LNCaP clone FGC (cell line): ENCODE measurements at regions not wholly inside any gene's neighbourhood (a gene's known extent, or its start where the extent isn't known, plus 50 kb on each side); places are given as distances from the start of the nearest gene placed in this dataset.

Experiments
- DNase-seq: peaks from one replicate; pipeline ENCODE4 v3.0.0-alpha.2; 2011; ENCODE audit warnings: low read depth
- H3K4me3 ChIP-seq: 2 replicates; pipeline ENCODE4 v1.5.1; 2011; ENCODE audit warnings: mild to moderate bottlenecking, low read depth, low read length, control low read depth
- TF ChIP-seq, protein P1 (sequence below): IDR thresholded peaks from 2 replicates; pipeline ENCODE4 v1.5.1; 2012; ENCODE audit warnings: mild to moderate bottlenecking; ENCODE audit not compliant: control insufficient read depth, insufficient read depth; ENCODE audit errors: extremely low read depth

DNA sequence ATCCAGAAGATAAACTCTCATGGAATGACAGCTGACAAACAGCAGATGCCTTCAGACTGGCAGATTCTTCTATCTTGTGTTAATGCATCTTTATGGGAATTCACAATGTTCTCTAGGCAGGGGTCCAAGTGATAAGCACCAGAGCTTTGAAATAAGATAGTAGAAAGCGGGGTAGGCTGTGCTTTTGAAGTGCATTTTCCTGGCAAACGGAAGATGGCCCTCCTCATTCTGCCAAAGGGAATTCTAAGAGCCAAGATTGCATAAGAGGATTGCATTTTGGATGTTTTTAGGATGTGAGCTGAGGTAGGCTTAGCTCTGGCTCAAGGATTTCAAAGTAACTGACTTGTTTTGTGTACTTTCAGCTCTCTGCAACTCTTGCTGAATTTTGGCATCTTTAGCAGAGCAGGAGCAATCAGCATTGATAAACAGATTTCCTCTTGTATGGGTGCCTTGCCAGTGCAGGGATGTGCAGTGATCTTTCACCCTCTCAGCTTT, 298.5 kb upstream of the KLF6 start:
- TF ChIP-seq, protein P1, sequence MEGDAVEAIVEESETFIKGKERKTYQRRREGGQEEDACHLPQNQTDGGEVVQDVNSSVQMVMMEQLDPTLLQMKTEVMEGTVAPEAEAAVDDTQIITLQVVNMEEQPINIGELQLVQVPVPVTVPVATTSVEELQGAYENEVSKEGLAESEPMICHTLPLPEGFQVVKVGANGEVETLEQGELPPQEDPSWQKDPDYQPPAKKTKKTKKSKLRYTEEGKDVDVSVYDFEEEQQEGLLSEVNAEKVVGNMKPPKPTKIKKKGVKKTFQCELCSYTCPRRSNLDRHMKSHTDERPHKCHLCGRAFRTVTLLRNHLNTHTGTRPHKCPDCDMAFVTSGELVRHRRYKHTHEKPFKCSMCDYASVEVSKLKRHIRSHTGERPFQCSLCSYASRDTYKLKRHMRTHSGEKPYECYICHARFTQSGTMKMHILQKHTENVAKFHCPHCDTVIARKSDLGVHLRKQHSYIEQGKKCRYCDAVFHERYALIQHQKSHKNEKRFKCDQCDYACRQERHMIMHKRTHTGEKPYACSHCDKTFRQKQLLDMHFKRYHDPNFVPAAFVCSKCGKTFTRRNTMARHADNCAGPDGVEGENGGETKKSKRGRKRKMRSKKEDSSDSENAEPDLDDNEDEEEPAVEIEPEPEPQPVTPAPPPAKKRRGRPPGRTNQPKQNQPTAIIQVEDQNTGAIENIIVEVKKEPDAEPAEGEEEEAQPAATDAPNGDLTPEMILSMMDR = no peak
- DNase-seq = no peak

DNA sequence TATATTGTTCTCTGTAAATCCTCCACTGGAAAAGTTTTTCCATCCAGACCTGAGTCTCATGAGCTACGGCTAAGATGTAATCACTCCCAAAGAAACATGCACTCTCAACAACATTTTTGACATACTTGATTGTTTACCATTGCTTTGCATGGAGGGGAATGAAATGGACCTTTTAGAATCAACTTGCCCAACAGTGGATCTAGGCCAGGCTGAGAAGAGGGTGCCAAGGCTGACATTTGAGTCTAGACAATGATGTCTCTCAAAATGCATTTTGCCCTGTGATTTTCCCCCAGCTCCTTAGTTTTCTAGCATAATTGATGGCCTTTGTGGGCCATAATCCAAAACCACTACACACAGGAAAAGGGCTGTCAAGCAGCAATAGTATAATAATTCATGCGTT, 297.9 kb upstream of the KLF6 start:
- TF ChIP-seq, protein P1 = no peak
- no peak overlapping the region for H3K4me3 ChIP-seq
- DNase-seq = no peak

More for the DNA sequence above, 298.5 kb upstream of the KLF6 start:
- no peak overlapping the region for H3K4me3 ChIP-seq

GRCh38 chr10:4081685-4082111, 296.7 kb upstream of the KLF6 start:
- TF ChIP-seq, protein P1 = no peak
- no peak overlapping the region for H3K4me3 ChIP-seq
- DNase-seq = no peak

DNA sequence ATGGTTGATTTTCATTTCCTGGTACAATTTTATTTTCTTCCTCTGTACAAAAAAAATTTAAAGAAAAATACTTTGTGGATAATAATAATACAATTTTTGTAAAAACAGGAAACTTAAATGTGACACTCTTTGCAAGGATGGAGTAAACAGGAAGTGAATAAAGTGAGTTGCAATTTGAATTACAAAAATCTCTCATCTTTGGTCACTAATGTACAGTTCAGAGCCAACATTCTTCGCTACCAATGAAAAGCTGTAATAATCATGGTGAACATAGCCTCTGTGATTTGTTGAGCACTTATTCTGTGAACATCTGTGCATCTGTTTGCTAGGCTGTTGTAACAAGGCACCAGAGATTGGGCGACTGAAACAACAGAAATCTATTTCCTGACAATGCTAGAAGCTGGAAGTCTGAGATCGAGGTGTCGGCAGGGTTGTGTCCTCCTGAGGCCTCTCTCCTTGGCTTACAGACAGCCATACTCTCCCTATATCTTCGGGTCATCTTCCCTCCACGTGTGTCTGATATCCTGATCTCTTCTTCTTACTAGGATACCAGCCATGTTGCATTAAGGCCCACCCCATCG, 295.3 kb upstream of the KLF6 start:
- TF ChIP-seq, protein P1 = no peak
- no peak for DNase-seq
- H3K4me3 ChIP-seq = no peak overlapping the region

DNA sequence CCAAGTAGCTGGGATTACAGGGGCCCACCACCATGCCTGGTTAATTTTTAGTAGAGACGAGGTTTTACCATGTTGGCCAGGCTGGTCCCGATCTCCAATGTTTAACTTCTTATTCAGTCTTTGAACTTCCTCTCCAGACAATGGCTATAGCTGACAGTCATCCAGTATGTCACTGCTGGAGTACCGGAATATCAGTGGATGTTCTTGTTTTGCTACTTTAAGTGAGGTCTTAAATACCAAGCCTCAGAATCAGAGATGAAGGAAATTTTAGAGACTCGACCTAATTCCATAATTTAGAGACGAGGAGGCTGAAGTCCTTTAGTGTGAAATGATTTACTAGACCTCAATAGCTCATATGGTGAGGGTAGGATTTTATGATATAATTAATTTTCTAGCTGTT, 294.8 kb upstream of the KLF6 start:
- TF ChIP-seq, protein P1 = no peak
- no peak overlapping the region for H3K4me3 ChIP-seq
- DNase-seq = no peak

- no peak overlapping the region for H3K4me3 ChIP-seq
- DNase-seq = no peak
- TF ChIP-seq, protein P1 = no peak
These were observed 292.8 kb upstream of the KLF6 start for GRCh38 chr10:4077804-4078203.

DNA sequence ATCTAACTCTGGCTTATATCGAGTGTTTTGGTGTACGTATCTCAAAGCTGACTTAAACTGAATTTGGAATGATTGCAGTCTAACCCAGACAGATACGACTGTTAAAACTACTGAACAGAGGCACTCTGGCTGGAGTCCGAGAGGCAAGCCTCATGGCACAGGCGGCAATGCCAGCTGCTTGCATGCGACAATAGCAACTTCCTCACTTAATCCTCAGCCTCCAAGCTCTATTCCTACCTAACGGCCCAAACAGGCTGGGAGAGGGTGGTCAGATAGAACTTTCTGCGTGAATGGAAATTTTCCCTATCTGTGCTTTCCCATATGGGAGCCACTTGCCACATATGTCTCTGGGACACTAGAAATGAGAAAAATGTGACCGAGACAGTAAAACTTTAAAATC, 292.0 kb upstream of the KLF6 start:
- TF ChIP-seq, protein P1 = no peak
- DNase-seq = no peak
- no peak overlapping the region for H3K4me3 ChIP-seq
